Activated naive CD8-positive, alpha-beta T cell treated with anti-CD3 and anti-CD28 coated beads for 36 hours (primary cell): ENCODE measurements at regions not wholly inside any gene's neighbourhood (a gene's known extent, or its start where the extent isn't known, plus 50 kb on each side); places are given as distances from the start of the nearest gene placed in this dataset.
A peak's percentile ranks its signal among the peaks of the same experiment; 100 is the strongest.
"Not testable (repeated sequence)": the region's sequence is repeated elsewhere in the genome, so short reads cannot be mapped to it uniquely, and the experiment has no call there.

Experiments used
- DNase-seq: peaks from one replicate; pipeline ENCODE4 v3.0.0; 2021
- H3K27ac Mint-ChIP-seq: one replicate; pipeline ENCODE4 v1.8.0; 2022; ENCODE audit warnings: mild to moderate bottlenecking, moderate library complexity, mixed read lengths
- H3K27me3 Mint-ChIP-seq: one replicate; pipeline ENCODE4 v1.8.0; 2022; ENCODE audit warnings: mild to moderate bottlenecking, mixed read lengths
- H3K36me3 Mint-ChIP-seq: one replicate; pipeline ENCODE4 v1.8.0; 2021; ENCODE audit warnings: mild to moderate bottlenecking, mixed read lengths
- H3K4me1 Mint-ChIP-seq: one replicate; pipeline ENCODE4 v1.8.0; 2021; ENCODE audit warnings: mixed read lengths
- H3K4me3 Mint-ChIP-seq: one replicate; pipeline ENCODE4 v1.8.0; 2022; ENCODE audit warnings: mild to moderate bottlenecking, moderate library complexity, mixed read lengths
- H3K9me3 Mint-ChIP-seq: one replicate; pipeline ENCODE4 v1.8.0; 2022; ENCODE audit warnings: mixed read lengths

GRCh38 chr1:117695796-117696490 is 90.1 kb downstream of the TENT5C start:
- no peaks in the 10 kb centered on the region for H3K4me1 Mint-ChIP-seq
- H3K4me3 Mint-ChIP-seq: no peak overlapping the region
- no peaks in the 10 kb centered on the region for H3K9me3 Mint-ChIP-seq
- DNase-seq: no peak
- no peaks in the 10 kb centered on the region for H3K36me3 Mint-ChIP-seq
- peaks cover 27% of the 10 kb centered on the region for H3K27me3 Mint-ChIP-seq
- no peak overlapping the region for H3K27ac Mint-ChIP-seq

GRCh38 chr1:117696561-117696960 is 90.7 kb downstream of the TENT5C start:
- H3K36me3 Mint-ChIP-seq: no peaks in the 10 kb centered on the region
- H3K4me3 Mint-ChIP-seq: no peak overlapping the region
- peaks cover 27% of the 10 kb centered on the region for H3K27me3 Mint-ChIP-seq
- no peaks in the 10 kb centered on the region for H3K9me3 Mint-ChIP-seq
- no peaks in the 10 kb centered on the region for H3K4me1 Mint-ChIP-seq
- no peak for DNase-seq
- H3K27ac Mint-ChIP-seq: no peak overlapping the region

- no peaks in the 10 kb centered on the region for H3K9me3 Mint-ChIP-seq
- no peaks in the 10 kb centered on the region for H3K4me1 Mint-ChIP-seq
- peaks cover 27% of the 10 kb centered on the region for H3K27me3 Mint-ChIP-seq
- DNase-seq: no peak
- no peaks in the 10 kb centered on the region for H3K36me3 Mint-ChIP-seq
- H3K27ac Mint-ChIP-seq: no peak overlapping the region
- H3K4me3 Mint-ChIP-seq: no peak overlapping the region
Measured at GRCh38 chr1:117697220-117697781, 91.5 kb downstream of the TENT5C start.

- no peak for DNase-seq
- H3K4me1 Mint-ChIP-seq: peaks cover 2% of the 10 kb centered on the region
- no peaks in the 10 kb centered on the region for H3K36me3 Mint-ChIP-seq
- H3K27me3 Mint-ChIP-seq: peaks cover 22% of the 10 kb centered on the region
- H3K4me3 Mint-ChIP-seq: no peak overlapping the region
- H3K9me3 Mint-ChIP-seq: no peaks in the 10 kb centered on the region
- H3K27ac Mint-ChIP-seq: no peak overlapping the region
Measured at GRCh38 chr1:117698398-117699160, 92.7 kb downstream of the TENT5C start.

- Mint-ChIP-seq H3K4me3 (no peak overlapping the region), H3K36me3 (no peaks in the 10 kb centered on the region), H3K4me1 (peaks cover 2% of the 10 kb centered on the region), H3K9me3 (no peaks in the 10 kb centered on the region), H3K27ac (no peak overlapping the region), H3K27me3 (peaks cover 20% of the 10 kb centered on the region)
- DNase-seq: no peak
Measured at GRCh38 chr1:117699953-117700352, 94.1 kb downstream of the TENT5C start.

GRCh38 chr1:117702654-117703053 is 96.8 kb downstream of the TENT5C start:
- H3K9me3 Mint-ChIP-seq: no peaks in the 10 kb centered on the region
- peaks cover 18% of the 10 kb centered on the region for H3K27me3 Mint-ChIP-seq
- H3K4me3 Mint-ChIP-seq: no peak overlapping the region
- no peak for DNase-seq
- no peak overlapping the region for H3K27ac Mint-ChIP-seq
- no peaks in the 10 kb centered on the region for H3K36me3 Mint-ChIP-seq
- H3K4me1 Mint-ChIP-seq: peaks cover 2% of the 10 kb centered on the region

- Mint-ChIP-seq H3K27ac (no peak overlapping the region), H3K4me3 (no peak overlapping the region), H3K9me3 (no peaks in the 10 kb centered on the region), H3K36me3 (no peaks in the 10 kb centered on the region), H3K4me1 (peaks cover 2% of the 10 kb centered on the region), H3K27me3 (peaks cover 13% of the 10 kb centered on the region)
- no peak for DNase-seq
Measured at GRCh38 chr1:117707371-117707770, 101.5 kb downstream of the TENT5C start.

- Mint-ChIP-seq H3K4me3 (no peak overlapping the region), H3K27me3 (peaks cover 9% of the 10 kb centered on the region), H3K9me3 (no peaks in the 10 kb centered on the region), H3K4me1 (no peaks in the 10 kb centered on the region), H3K27ac (no peak overlapping the region), H3K36me3 (no peaks in the 10 kb centered on the region)
- no peak for DNase-seq
Measured at GRCh38 chr1:117708323-117709248, 102.7 kb downstream of the TENT5C start.

GRCh38 chr1:117709249-117709691 is 103.4 kb downstream of the TENT5C start:
- no peak overlapping the region for H3K4me3 Mint-ChIP-seq
- H3K27ac Mint-ChIP-seq: no peak overlapping the region
- H3K27me3 Mint-ChIP-seq: peaks cover 9% of the 10 kb centered on the region
- no peaks in the 10 kb centered on the region for H3K9me3 Mint-ChIP-seq
- no peaks in the 10 kb centered on the region for H3K36me3 Mint-ChIP-seq
- DNase-seq: no peak
- H3K4me1 Mint-ChIP-seq: no peaks in the 10 kb centered on the region

GRCh38 chr1:117710710-117711109 is 104.9 kb downstream of the TENT5C start:
- no peaks in the 10 kb centered on the region for H3K4me1 Mint-ChIP-seq
- no peaks in the 10 kb centered on the region for H3K36me3 Mint-ChIP-seq
- H3K27me3 Mint-ChIP-seq: peaks cover 9% of the 10 kb centered on the region

GRCh38 chr1:117712621-117713020 is 106.8 kb downstream of the TENT5C start:
- H3K27me3 Mint-ChIP-seq: peaks cover under 1% of the 10 kb centered on the region
- no peaks in the 10 kb centered on the region for H3K36me3 Mint-ChIP-seq
- no peak overlapping the region for H3K4me3 Mint-ChIP-seq
- H3K27ac Mint-ChIP-seq: no peak overlapping the region
- no peaks in the 10 kb centered on the region for H3K4me1 Mint-ChIP-seq
- peaks cover 6% of the 10 kb centered on the region for H3K9me3 Mint-ChIP-seq
- DNase-seq: no peak

More at GRCh38 chr1:117710710-117711109, 104.9 kb downstream of the TENT5C start:
- no peaks in the 10 kb centered on the region for H3K9me3 Mint-ChIP-seq
- no peak overlapping the region for H3K27ac Mint-ChIP-seq
- H3K4me3 Mint-ChIP-seq: no peak overlapping the region
- peak; percentile 7 for DNase-seq

GRCh38 chr1:117714546-117714945 is 108.7 kb downstream of the TENT5C start:
- Mint-ChIP-seq H3K9me3 (peaks cover 9% of the 10 kb centered on the region), H3K27me3 (peaks cover 5% of the 10 kb centered on the region), H3K4me3 (no peak overlapping the region), H3K4me1 (peaks cover 5% of the 10 kb centered on the region), H3K27ac (no peak overlapping the region), H3K36me3 (no peaks in the 10 kb centered on the region)
- DNase-seq: no peak

- H3K9me3 Mint-ChIP-seq: peaks cover 15% of the 10 kb centered on the region
- H3K36me3 Mint-ChIP-seq, H3K4me1 Mint-ChIP-seq, H3K4me3 Mint-ChIP-seq, DNase-seq, H3K27me3 Mint-ChIP-seq, H3K27ac Mint-ChIP-seq: not testable (repeated sequence)
Measured at GRCh38 chr1:117716030-117716429, 110.2 kb downstream of the TENT5C start.

- not testable (repeated sequence) for H3K27me3 Mint-ChIP-seq, H3K4me1 Mint-ChIP-seq, H3K4me3 Mint-ChIP-seq, H3K27ac Mint-ChIP-seq, H3K36me3 Mint-ChIP-seq, DNase-seq
- peaks cover 23% of the 10 kb centered on the region for H3K9me3 Mint-ChIP-seq
Measured at GRCh38 chr1:117717980-117718379, 112.1 kb downstream of the TENT5C start.

GRCh38 chr1:117718596-117718995 is 112.7 kb downstream of the TENT5C start:
- peaks cover 23% of the 10 kb centered on the region for H3K9me3 Mint-ChIP-seq
- H3K36me3 Mint-ChIP-seq, H3K4me1 Mint-ChIP-seq, H3K27me3 Mint-ChIP-seq, DNase-seq, H3K27ac Mint-ChIP-seq, H3K4me3 Mint-ChIP-seq: not testable (repeated sequence)
